Pancreas (tissue), 10 donors: ENCODE measurements at regions not wholly inside any gene's neighbourhood (a gene's known extent, or its start where the extent isn't known, plus 50 kb on each side); places are given as distances from the start of the nearest gene placed in this dataset.
"Not testable (repeated sequence)": the region's sequence is repeated elsewhere in the genome, so short reads cannot be mapped to it uniquely, and the experiment has no call there.

Source experiments
- ATAC-seq, 4 donors: fragments of 200-7000 bp; cut with Tn5 transposase; one replicate each; pipeline versions ENCODE4 v1.8.0 to v1.9.1; 2020; ENCODE audit warnings: mild to moderate bottlenecking in 4 of 4, moderate library complexity in 4 of 4
- DNase-seq, 6 donors: peaks; one replicate each; pipeline ENCODE4 v3.0.0-alpha.2; 2020
- FAIRE-seq: peaks from 2 replicates; lab custom pipeline; 2012; peaks lifted over from hg19 to GRCh38; lab: Jason Lieb, UNC
- H3K27ac ChIP-seq, 4 donors: fragments of 200-600 bp; sonication (generic); 1 replicate in 3 of 4; 2 replicates in 1 of 4; pipeline versions ENCODE4 v1.5.0 to v1.8.0; 2020
- H3K27me3 ChIP-seq, 4 donors: fragments of 200-600 bp; one replicate each; pipeline ENCODE4 v1.8.0; 2021
- H3K36me3 ChIP-seq, 3 donors: fragments of 200-600 bp; sonication (generic) in 1 of 3; one replicate each; pipeline versions ENCODE4 v1.5.0 to v1.8.0; 2020 to 2021
- H3K4me1 ChIP-seq, 3 donors: fragments of 200-600 bp; one replicate each; pipeline ENCODE4 v1.8.0; 2021
- H3K4me3 ChIP-seq, 4 donors: fragments of 200-600 bp; sonication (generic) in 2 of 4; one replicate each; pipeline versions ENCODE4 v1.5.0 to v1.8.0; 2020 to 2021
- H3K9me3 ChIP-seq, 4 donors: fragments of 200-600 bp; one replicate each; pipeline ENCODE4 v1.8.0; 2021
- WGBS, 2 donors: extraction: QIAGEN DNeasy Blood & Tissue Kit; methylation state at CpG; one replicate each; pipeline ENCODE4 v1.1.7; 2013; 5-methylcytosine and 5-hydroxymethylcytosine counted together
- intact Hi-C, 3 donors: fragments of 100-400 bp; cut with DNase I; formaldehyde crosslinking; loops; one replicate each; pipeline versions ENCODE4 v1.11.1 to v1.14.2; 2022
- TF ChIP-seq, protein P1 (sequence below), 4 donors: fragments of 200-600 bp; sonication (generic) in 3 of 4; IDR thresholded peaks; one replicate each; pipeline versions ENCODE4 v1.5.0 to v1.8.0; 2021; ENCODE audit warnings: antibody characterized with exemption in 4 of 4
- donor health status: healthy with polysubstance abuse.
- donor health status: DM: no; HTN: no; CAD: no; lungs with moderate emphysema.
- donor health status: DM: no; HTN: no; CAD: no.
- donor health status: control.
- donor health status: control.
- donor health status: Bipolar disorder and iron deficiency.
- donor health status: DM: yes; HTN: yes; CAD: no.
- donor health status: DM: no; HTN: no; CAD: no.
- donor health status: DM: no; HTN: no; CAD: no.
- donor health status: DM: yes; HTN: yes; CAD: no.

DNA sequence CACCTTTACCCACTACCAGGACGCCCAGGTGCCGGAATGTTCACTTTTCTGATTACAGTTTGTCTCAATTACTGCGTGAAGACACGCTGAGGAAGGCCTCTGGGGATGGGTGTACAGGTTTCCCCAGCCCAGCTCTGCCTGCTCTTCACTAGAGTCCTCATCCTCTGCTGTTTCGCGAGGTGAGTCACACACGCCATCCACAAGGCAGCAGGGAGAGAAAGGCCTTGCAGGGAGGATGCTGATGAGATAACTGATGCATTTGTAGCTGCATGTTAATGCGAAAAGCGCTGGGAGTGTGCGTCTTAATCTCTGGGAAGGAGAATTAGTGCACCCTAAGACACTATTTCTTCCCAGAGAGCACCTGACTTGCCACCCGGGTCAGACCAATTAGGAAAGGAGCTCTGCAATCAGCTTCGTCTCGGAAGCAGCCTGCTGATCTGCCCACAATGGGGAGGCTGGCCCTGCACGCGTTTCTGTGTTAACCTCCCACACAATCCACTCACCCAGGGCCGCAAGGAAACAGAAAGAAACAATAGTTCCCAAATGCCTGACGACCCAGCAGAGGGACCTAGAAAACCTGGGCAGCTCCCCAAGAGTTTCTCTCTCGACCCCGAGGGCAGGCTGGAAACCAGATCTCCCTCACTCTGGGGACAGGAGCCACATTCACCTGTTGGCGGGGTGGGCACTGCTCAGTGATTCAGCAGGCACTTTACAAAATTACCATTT, 578.7 kb downstream of the GLRX3 start:
- Histone ChIP-seq H3K36me3 (no peaks in the 10 kb centered on the region), H3K27ac (no peak overlapping the region), H3K4me3 (no peak overlapping the region), H3K9me3 (no peaks in the 10 kb centered on the region), H3K27me3 (no peaks in the 10 kb centered on the region), H3K4me1 (no peaks in the 10 kb centered on the region)
- FAIRE-seq (no peak), DNase-seq (no peak), ATAC-seq (no peak)
- intact Hi-C loops: no loop called here
- TF ChIP-seq, protein P1, sequence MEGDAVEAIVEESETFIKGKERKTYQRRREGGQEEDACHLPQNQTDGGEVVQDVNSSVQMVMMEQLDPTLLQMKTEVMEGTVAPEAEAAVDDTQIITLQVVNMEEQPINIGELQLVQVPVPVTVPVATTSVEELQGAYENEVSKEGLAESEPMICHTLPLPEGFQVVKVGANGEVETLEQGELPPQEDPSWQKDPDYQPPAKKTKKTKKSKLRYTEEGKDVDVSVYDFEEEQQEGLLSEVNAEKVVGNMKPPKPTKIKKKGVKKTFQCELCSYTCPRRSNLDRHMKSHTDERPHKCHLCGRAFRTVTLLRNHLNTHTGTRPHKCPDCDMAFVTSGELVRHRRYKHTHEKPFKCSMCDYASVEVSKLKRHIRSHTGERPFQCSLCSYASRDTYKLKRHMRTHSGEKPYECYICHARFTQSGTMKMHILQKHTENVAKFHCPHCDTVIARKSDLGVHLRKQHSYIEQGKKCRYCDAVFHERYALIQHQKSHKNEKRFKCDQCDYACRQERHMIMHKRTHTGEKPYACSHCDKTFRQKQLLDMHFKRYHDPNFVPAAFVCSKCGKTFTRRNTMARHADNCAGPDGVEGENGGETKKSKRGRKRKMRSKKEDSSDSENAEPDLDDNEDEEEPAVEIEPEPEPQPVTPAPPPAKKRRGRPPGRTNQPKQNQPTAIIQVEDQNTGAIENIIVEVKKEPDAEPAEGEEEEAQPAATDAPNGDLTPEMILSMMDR (IDR thresholded peaks at IDR 0.05): no peak
- WGBS, 2 donors: 77 to 78% methylated on average over 20 of the region's 20 CpGs

DNA sequence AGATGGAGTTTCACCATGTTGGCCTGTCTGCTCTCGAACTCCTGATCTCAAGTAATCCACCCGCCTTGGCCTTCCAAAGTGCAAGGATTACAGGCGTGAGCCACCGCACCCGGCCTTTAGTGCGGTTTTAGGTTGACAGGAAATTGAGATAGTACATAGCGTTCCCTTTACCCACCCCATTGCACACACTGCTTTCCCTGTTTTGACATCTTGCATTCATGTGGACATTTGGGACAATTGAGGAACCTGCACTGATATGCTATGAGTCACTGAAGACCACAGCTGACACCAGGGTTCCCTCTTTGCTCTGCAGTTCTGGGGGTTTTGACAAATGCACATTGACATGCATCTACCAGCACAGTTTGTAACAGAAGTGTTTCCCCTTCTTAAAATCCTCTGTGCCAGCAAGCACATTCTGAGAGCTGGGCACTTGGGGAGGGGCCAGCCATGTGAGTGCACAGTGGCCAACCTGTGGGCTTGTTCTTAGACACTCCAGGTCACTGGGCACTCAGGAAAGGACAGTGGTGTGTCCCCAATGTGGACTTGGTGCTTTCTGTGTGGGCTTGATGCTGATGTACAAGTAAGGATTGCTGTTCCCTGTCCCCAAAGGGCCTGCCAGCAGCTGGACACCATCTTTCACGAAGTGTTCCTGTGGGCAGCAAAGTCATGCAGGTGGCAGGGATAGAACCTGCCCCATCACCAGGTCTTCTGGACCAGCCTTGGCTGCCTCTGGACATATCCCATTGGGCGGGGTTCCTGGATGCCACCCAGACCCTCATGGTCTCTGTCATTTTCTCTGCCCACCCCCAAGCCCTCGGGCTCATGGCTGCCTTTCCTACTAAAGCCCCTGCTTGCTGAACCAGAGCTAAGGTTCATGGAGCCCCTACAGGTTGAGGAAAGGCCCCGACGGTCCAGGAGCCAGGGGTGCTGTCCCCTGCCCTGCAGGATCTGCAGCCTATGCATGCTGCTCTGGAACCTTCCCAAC, 579.8 kb downstream of the GLRX3 start:
- DNase-seq (no peak), FAIRE-seq (no peak), ATAC-seq (peak in 1 of 4 donors; percentile 32)
- H3K36me3 ChIP-seq: no peaks in the 10 kb centered on the region
- TF ChIP-seq, protein P1 (IDR thresholded peaks at IDR 0.05): no peak
- no peak overlapping the region for H3K4me3 ChIP-seq
- intact Hi-C loops: no loop called here
- H3K27me3 ChIP-seq: no peaks in the 10 kb centered on the region
- WGBS, 2 donors: 85 to 88% methylated on average over 12 of the region's 12 CpGs
- no peaks in the 10 kb centered on the region for H3K4me1 ChIP-seq
- H3K27ac ChIP-seq: no peak overlapping the region
- no peaks in the 10 kb centered on the region for H3K9me3 ChIP-seq

DNA sequence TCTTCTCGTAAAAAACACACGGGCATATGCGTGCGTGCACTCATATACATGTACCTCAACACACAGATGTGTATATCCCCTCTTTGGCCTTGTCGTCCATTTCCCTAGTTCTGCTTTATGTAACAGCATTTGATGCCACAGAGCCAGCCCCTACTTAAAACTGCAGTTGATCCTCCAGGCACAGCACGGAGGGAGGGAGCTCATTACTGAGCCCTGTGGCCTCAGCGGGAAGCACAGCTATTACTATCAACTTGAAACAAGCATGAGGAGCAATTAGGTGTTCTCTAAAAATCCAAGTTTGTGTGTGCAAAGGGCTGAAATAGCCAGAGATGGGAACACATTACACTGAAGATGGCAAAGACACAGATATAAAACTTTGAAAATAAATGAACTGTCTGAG, 580.9 kb downstream of the GLRX3 start:
- no peak for DNase-seq
- Histone ChIP-seq H3K4me1 (no peaks in the 10 kb centered on the region), H3K9me3 (no peaks in the 10 kb centered on the region), H3K27ac (no peak overlapping the region), H3K36me3 (no peaks in the 10 kb centered on the region), H3K4me3 (no peak overlapping the region), H3K27me3 (no peaks in the 10 kb centered on the region)
- no peak for ATAC-seq
- intact Hi-C loops: no loop called here
- FAIRE-seq: no peak
- TF ChIP-seq, protein P1 (IDR thresholded peaks at IDR 0.05): no peak
- 65% methylated on average over 7 of the region's 7 CpGs for WGBS, 2 donors

DNA sequence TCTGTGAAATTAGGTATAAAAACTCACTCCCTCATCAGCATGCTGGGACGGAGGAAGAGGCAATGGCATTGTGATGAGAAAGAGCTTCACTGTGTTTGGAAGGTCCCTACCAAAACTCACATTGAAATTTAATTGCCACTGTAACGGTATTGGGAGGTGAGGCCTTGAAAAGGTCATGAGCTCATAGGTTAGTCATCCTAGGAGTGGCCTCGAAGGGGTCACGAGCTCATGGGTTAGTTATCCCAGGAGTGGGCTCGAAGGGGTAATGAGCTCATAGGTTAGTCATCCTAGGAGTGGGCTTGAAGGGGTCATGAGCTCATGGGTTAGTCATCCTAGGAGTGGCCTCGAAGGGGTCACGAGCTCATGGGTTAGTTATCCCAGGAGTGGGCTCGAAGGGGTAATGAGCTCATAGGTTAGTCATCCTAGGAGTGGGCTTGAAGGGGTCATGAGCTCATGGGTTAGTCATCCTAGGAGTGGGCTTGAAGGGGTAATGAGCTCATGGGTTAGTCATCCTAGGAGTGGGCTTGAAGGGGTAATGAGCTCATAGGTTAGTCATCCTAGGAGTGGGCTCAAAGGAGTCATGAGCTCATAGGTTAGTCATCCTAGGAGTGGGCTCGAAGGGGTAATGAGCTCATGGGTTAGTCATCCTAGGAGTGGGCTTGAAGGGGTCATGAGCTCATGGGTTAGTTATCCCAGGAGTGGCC, 582.7 kb downstream of the GLRX3 start:
- H3K27ac ChIP-seq, intact Hi-C loops, H3K27me3 ChIP-seq, DNase-seq, FAIRE-seq, H3K9me3 ChIP-seq, H3K36me3 ChIP-seq, ATAC-seq, H3K4me1 ChIP-seq, H3K4me3 ChIP-seq: not testable (repeated sequence)
- WGBS, 2 donors: 79 to 86% methylated on average over 8 to 9 of the region's 9 CpGs

DNA sequence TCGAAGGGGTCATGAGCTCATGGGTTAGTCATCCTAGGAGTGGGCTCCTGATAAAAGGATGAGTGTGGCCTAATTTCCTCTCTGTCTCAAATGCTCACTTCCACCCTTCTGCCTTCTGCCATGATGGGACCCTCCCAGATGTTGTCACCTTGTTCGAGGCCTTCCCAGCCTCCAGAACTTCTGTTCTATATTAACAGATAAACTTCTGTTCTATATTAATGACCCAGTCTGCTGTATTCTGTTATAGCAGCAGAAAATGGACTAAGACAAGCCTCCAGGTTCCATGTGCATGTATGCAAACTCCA, 583.2 kb downstream of the GLRX3 start:
- no peak for DNase-seq
- TF ChIP-seq, protein P1 (IDR thresholded peaks at IDR 0.05): no peak
- Histone ChIP-seq H3K4me3 (no peak overlapping the region), H3K27me3 (no peaks in the 10 kb centered on the region), H3K27ac (no peak overlapping the region), H3K36me3 (no peaks in the 10 kb centered on the region), H3K4me1 (no peaks in the 10 kb centered on the region), H3K9me3 (no peaks in the 10 kb centered on the region)
- intact Hi-C loops: no loop called here
- FAIRE-seq: no peak
- 72 to 76% methylated on average over 2 of the region's 2 CpGs for WGBS, 2 donors
- no peak for ATAC-seq
